ENCODE measurements at regions not wholly inside any gene's neighbourhood (a gene's known extent, or its start where the extent isn't known, plus 50 kb on each side); places are given as distances from the start of the nearest gene placed in this dataset.
"Not testable (repeated sequence)": the region's sequence is repeated elsewhere in the genome, so short reads cannot be mapped to it uniquely, and the experiment has no call there.

- not testable (repeated sequence) for DNase-seq
Observed at GRCh38 chr16:88247583-88247966, 135.2 kb upstream of the ZNF469 start.

DNA sequence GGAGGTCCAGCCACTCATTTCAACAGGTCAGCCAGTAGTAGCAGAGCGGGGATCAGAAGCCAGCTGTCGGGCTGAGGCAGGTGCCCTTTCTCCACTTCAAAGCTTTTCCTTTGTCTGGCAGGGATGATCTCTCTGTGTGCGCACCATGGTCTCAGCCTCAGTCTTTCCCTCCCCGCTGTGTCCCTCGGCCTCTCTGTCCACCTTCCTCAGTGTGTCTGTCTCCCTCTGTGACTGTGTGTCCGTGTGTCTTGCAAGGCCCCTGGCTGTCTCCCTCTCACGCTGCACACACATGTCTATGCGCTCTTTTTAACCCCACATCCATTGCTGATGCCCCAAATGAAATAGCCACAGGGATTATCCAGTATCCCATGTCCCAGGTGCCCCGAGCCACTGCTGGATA lies 134.0 kb upstream of the ZNF469 start:
- not testable (repeated sequence) for DNase-seq

GRCh38 chr16:88250381-88250780 lies 132.4 kb upstream of the ZNF469 start:
- not testable (repeated sequence) for DNase-seq

- not testable (repeated sequence) for DNase-seq
Observed at GRCh38 chr16:88252057-88252794, 130.5 kb upstream of the ZNF469 start.

DNA sequence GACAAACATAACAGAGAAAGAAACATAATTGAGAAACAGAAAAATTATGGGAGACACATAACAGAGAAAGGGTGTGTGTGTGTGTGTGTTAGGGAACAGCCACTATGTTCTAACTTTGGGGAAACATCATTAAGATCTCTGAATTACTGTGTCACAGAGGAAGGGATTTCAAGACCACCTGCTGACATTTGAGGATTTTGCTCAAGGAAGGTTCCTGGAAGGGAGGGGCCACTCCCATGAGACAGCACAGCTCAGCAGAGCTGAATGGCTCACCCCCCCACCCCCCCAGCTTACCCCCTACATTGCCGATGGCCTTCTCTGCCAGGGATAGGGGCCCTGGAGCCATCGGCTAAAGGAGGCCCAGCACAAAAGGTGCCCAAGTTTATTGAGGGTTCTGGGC lies 124.6 kb upstream of the ZNF469 start:
- DNase-seq: not testable (repeated sequence)

- not testable (repeated sequence) for DNase-seq
Observed at GRCh38 chr16:88258764-88259525, 123.8 kb upstream of the ZNF469 start.

DNA sequence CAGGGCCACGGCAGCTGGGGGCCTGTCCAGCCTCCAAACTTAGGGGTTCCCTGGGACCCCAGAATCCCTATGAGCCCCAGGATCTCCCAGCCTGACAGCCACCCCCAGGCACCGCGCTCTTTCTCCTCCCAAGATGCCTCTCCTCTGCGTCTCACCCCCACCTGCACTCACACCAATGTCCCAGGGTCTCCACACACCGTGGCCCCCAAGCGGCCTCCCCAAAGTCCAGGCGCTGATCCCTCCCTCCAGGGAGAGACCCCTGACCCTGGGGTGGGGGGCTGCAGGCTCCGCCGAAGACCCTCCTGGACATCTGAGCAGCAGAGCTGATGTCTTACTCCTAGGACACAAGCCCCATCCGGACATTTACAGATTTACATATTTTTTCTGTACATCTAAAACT lies 123.2 kb upstream of the ZNF469 start:
- DNase-seq: not testable (repeated sequence)

GRCh38 chr16:88260146-88260545 lies 122.6 kb upstream of the ZNF469 start:
- DNase-seq: not testable (repeated sequence)

GRCh38 chr16:88260881-88261665 lies 121.7 kb upstream of the ZNF469 start:
- not testable (repeated sequence) for DNase-seq

DNA sequence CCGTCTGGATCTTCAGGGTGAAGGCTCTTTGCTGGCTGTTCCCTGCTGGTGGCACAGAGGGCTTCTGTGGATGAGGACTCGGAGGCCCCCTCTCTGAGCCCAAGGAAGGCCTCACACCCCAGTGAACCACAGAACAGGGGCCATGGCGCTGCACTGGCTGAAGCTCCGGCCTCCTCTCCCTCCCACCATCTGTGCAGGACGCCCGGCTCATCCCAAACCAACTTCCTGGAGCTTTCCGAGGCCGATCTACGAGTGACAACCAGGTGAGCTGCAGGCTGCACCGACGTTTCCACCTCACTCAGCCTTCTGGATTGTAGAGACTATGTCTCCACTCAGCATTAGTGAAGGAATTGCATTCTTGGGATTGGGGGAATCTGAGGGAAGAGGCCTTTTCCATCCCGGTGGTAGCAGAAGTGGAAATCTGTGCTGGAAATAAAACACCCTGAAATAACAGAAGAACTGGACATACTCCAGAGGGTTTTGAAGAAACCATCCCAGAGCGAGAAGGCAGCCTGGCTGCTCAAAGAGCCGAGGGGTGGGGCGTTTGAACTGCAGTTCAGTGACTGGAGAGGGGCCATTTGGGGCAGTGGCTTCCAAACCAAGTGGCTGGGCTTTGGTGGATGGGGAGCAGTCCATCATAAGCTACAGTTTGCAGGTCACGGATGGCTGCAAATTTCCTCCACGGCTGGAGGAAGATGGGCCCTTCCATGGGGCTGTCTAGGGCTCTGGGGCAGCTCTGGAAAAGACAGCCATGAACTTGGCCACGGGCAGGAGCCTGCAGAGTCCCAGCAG lies 120.7 kb upstream of the ZNF469 start:
- not testable (repeated sequence) for DNase-seq

DNA sequence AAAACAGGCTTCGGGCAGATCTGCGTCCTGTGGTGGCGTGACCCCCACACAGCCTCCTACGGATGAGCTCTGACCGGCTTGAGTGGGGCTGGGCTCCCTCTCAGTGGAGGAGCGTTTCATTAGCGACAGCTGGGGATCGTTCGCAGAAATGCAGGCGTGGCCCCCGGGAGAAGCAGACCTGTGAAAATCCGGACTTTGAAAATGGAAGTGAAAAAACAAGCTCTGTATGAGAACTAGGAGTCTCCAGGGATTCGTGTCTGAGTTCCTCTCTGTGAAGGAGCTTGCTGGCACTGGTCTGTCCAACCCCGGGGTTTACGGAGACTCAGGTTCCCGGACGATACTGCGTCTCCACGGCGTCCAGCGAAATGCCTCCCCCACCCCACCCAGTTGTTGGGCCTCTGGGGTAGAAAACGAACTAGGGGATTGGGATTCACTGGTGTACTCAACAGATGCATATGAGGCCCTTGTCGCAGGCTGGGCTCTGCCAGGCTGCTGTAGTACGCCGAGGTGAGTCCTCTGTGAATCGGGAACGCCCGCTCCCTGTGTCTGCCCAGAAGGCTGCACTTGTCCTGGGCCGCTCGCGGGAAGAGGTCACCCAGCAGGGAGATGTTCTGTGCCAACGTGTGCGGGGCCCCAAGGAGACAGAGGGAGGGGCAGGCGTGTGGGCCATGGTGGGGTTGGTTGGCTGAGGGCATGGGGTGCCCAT lies 119.7 kb upstream of the ZNF469 start:
- not testable (repeated sequence) for DNase-seq

- DNase-seq: not testable (repeated sequence)
Observed at GRCh38 chr16:88263681-88264287, 119.0 kb upstream of the ZNF469 start.

- peak; percentile 0 to 1 for DNase-seq
Observed at GRCh38 chr16:88264641-88265285, 118.0 kb upstream of the ZNF469 start.

- DNase-seq: not testable (repeated sequence)
Observed at GRCh38 chr16:88265286-88265938, 117.3 kb upstream of the ZNF469 start.

DNA sequence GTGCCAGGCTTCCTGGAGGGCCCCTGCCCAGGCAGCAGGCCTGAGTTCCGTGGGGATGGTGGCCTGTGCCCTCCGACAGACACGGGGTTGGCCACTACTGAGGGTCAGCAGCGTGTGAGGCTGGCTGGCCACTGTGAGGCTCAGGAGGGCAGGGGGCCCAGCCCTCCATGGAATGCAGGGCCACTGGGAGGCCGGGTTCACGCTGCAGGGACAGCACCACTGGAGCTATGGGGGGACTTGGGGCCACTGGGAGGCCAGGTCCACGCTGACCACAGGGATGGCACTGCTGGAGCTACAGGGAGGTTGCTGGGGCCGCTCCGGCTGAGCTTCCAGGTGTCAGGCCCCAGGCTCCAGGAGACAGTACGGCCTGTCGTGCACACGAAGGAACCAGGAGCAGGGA lies 116.7 kb upstream of the ZNF469 start:
- not testable (repeated sequence) for DNase-seq

DNA sequence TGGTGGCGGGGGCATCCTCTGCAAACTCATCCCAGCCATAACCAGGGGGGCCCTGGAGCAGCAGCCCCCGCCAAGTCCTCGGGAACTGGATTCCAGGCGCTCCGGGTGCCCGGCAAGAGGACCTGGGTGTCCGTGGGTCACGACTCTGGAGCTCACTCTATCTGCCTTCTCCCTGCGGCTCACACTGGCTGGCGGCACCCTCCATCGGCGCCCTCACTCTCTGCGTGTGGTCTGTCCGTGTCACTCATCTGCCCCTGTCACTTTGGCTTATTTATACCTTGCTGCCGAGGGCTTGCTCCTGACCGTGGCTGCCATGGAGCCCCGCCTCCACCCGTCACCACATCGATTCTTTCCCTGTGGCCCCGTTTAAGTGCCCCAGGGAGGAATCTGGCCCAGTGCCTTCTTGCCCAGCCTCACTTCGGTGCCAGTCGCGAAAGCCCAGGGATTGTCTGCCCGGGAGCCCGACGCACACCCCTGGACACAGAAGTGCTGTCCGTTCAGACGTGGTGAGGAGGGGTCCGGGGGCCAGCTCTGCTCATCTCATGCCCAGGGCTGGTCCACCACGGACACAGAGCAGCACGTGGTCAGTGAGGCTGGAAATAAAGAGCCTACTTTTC lies 115.7 kb upstream of the ZNF469 start:
- not testable (repeated sequence) for DNase-seq

- DNase-seq: not testable (repeated sequence)
Observed at GRCh38 chr16:88268186-88268970, 114.4 kb upstream of the ZNF469 start.

DNA sequence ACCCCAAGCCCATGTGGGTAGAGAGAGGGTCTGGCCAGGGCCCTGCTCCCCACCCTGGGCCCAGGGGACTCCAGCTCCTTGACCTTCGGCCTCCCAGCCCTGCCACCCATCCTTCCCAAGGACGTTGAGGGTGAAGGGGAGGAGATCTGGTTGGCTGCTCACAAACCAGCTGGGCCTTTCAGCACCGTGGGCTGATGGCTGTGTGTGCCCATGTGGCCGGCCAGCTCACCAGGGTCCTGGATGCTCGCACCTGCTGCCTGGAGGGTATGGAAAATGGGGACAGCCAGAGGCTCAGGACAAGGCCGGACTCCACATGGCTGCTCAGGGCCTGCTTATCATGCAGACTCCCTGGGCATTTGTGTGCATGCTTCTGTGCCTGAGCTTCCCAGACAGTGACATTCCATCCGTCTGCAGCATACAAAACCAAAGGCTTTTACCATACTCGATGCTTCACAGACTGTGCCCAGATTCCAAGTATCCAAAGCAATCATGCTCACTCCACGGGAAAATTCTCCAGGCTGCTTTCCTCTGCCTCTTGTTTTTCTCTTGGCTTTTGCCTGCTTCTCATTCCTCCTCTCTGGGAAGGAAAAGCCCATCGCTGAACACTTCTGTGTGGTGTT lies 112.5 kb upstream of the ZNF469 start:
- not testable (repeated sequence) for DNase-seq

All from AML-193 (cell line).